SK-N-SH (cell line): ENCODE measurements at regions not wholly inside any gene's neighbourhood (a gene's known extent, or its start where the extent isn't known, plus 50 kb on each side); places are given as distances from the start of the nearest gene placed in this dataset.

Experiments used
- CTCF ChIA-PET: fragments of 300-600, 350-600 bp; formaldehyde crosslinking; extraction: SDS; loops from one replicate; lab custom pipeline; 2021; lab: Yijun Ruan, JAX
- POLR2A ChIA-PET: fragments of 350-600 bp; sonication (Branson Sonifier 250); formaldehyde crosslinking; extraction: SDS; loops from one replicate; lab custom pipeline; 2020; ENCODE audit warnings: antibody characterized with exemption, inconsistent platforms; lab: Yijun Ruan, JAX
- DNase-seq: peaks from one replicate; pipeline ENCODE4 v3.0.0; 2012
- H2AFZ ChIP-seq: fragments of 200-600 bp; sonication (generic); 2 replicates; pipeline ENCODE4 v1.8.1; 2016; ENCODE audit warnings: antibody characterized with exemption, mild to moderate bottlenecking, low read depth
- H3F3A ChIP-seq: fragments of 200-600 bp; sonication (generic); replicated peaks from 2 replicates; pipeline ENCODE3; 2016; ENCODE audit warnings: antibody characterized with exemption, mild to moderate bottlenecking; ENCODE audit not compliant: insufficient read depth
- H3K27ac ChIP-seq, 2 experiments: fragments of 200-500 bp in 1 of 2; fragments of 200-600 bp in 1 of 2; sonication (Bioruptor generic) in 1 of 2; sonication (generic), shearing (Covaris generic) in 1 of 2; 2 replicates each; pipeline versions ENCODE4 v1.5.1 to v1.6.1; 2014 to 2016; ENCODE audit warnings: low read depth in 2 of 2, inconsistent platforms in 1 of 2, low read length in 1 of 2, mild to moderate bottlenecking in 1 of 2, mixed read lengths in 1 of 2
- H3K27me3 ChIP-seq: fragments of 200-600 bp; sonication (generic), shearing (Covaris generic); 2 replicates; pipeline ENCODE4 v1.6.1; 2016; ENCODE audit warnings: mixed run types; ENCODE audit not compliant: insufficient read depth
- H3K36me3 ChIP-seq, 2 experiments: fragments of 200-500 bp in 1 of 2; fragments of 200-600 bp in 1 of 2; sonication (Bioruptor generic) in 1 of 2; sonication (generic) in 1 of 2; replicated peaks in 1 of 2; 2 replicates each; pipeline versions ENCODE3 to v1.5.1; 2014 to 2016; ENCODE audit warnings: low read length in 1 of 2, mild to moderate bottlenecking in 1 of 2; ENCODE audit not compliant: insufficient read depth in 2 of 2, control insufficient read depth in 1 of 2
- H3K4me1 ChIP-seq, 2 experiments: fragments of 200-500 bp in 1 of 2; fragments of 200-600 bp in 1 of 2; sonication (Bioruptor generic) in 1 of 2; sonication (generic), shearing (Covaris generic) in 1 of 2; 2 replicates each; pipeline versions ENCODE4 v1.5.1 to v1.6.1; 2014 to 2016; ENCODE audit warnings: low read depth in 1 of 2, low read length in 1 of 2, mixed run types in 1 of 2; ENCODE audit not compliant: insufficient read depth in 2 of 2, control insufficient read depth in 1 of 2
- H3K4me2 ChIP-seq: fragments of 200-600 bp; sonication (generic), shearing (Covaris generic); 2 replicates; pipeline ENCODE4 v1.6.1; 2017; ENCODE audit warnings: mixed run types
- H3K4me3 ChIP-seq, 2 experiments: fragments of 200-500 bp in 1 of 2; fragments of 200-600 bp in 1 of 2; sonication (Bioruptor generic) in 1 of 2; sonication (generic), shearing (Covaris generic) in 1 of 2; 2 replicates each; pipeline versions ENCODE4 v1.5.1 to v1.8.1; 2014 to 2016; ENCODE audit warnings: low read depth in 2 of 2, inconsistent platforms in 1 of 2, low read length in 1 of 2, mild to moderate bottlenecking in 1 of 2, mixed read lengths in 1 of 2, moderate library complexity in 1 of 2
- H3K79me2 ChIP-seq: fragments of 200-600 bp; sonication (generic); 2 replicates; pipeline ENCODE4 v1.8.1; 2017; ENCODE audit warnings: mild to moderate bottlenecking; ENCODE audit not compliant: insufficient read depth
- H3K9ac ChIP-seq: fragments of 200-600 bp; sonication (generic); 2 replicates; pipeline ENCODE4 v1.6.1; 2017; ENCODE audit warnings: mixed run types
- H3K9me2 ChIP-seq: fragments of 200-600 bp; sonication (generic); 2 replicates; pipeline ENCODE4 v1.6.1; 2017; ENCODE audit warnings: mixed run types
- H3K9me3 ChIP-seq: fragments of 200-600 bp; sonication (generic); 2 replicates; pipeline ENCODE4 v1.6.1; 2017; ENCODE audit warnings: mixed run types, mild to moderate bottlenecking, moderate library complexity
- H4K20me1 ChIP-seq: fragments of 200-600 bp; sonication (generic); 2 replicates; pipeline ENCODE4 v1.6.1; 2017; ENCODE audit warnings: mild to moderate bottlenecking, mixed run types; ENCODE audit not compliant: insufficient read depth
- ELF1 ChIP-seq: IDR thresholded peaks from 2 replicates; pipeline ENCODE4 v1.4.0; 2012
- EP300 ChIP-seq, 2 experiments: IDR thresholded peaks; 2 replicates each; pipeline versions ENCODE4 v1.4.0 to v1.6.1; 2012; ENCODE audit warnings: borderline replicate concordance in 1 of 2, low read depth in 1 of 2, low read length in 1 of 2
- FOXM1 ChIP-seq: IDR thresholded peaks from 2 replicates; pipeline ENCODE4 v1.4.0; 2012; ENCODE audit warnings: low read depth, mild to moderate bottlenecking
- GABPA ChIP-seq: IDR thresholded peaks from 2 replicates; pipeline ENCODE4 v1.4.0; 2012; ENCODE audit warnings: low read depth, mild to moderate bottlenecking
- GATA2 ChIP-seq: sonication (generic); formaldehyde crosslinking; IDR thresholded peaks from 2 replicates; pipeline ENCODE4 v1.5.0; 2020; ENCODE audit warnings: mild to moderate bottlenecking, missing genetic modification reagents
- IRF3 ChIP-seq: fragments of 150-350 bp; IDR thresholded peaks from 2 replicates; pipeline ENCODE4 v1.6.1; 2016; ENCODE audit warnings: mild to moderate bottlenecking, low read depth, low read length
- JUND ChIP-seq: IDR thresholded peaks from 2 replicates; pipeline ENCODE4 v1.4.0; 2012
- MEF2A ChIP-seq: IDR thresholded peaks from 2 replicates; pipeline ENCODE4 v1.4.0; 2012; ENCODE audit warnings: low read depth, borderline replicate concordance
- NFIC ChIP-seq: IDR thresholded peaks from 2 replicates; pipeline ENCODE4 v1.4.0; 2012; ENCODE audit warnings: borderline replicate concordance
- POLR2AphosphoS5 ChIP-seq: IDR thresholded peaks from 2 replicates; pipeline ENCODE4 v1.6.1; 2012; ENCODE audit warnings: low read depth, low read length
- RAD21 ChIP-seq: IDR thresholded peaks from 2 replicates; pipeline ENCODE4 v1.6.1; 2012; ENCODE audit warnings: mild to moderate bottlenecking, low read length
- RFX5 ChIP-seq: IDR thresholded peaks from 2 replicates; pipeline ENCODE4 v1.6.1; 2012; ENCODE audit warnings: mild to moderate bottlenecking, improper control_type of control experiment, low read length
- SIN3A ChIP-seq: IDR thresholded peaks from 2 replicates; pipeline ENCODE4 v1.6.1; 2012; ENCODE audit warnings: low read depth, mild to moderate bottlenecking, low read length, moderate library complexity, borderline replicate concordance
- SMC3 ChIP-seq: IDR thresholded peaks from 2 replicates; pipeline ENCODE4 v1.6.1; 2012; ENCODE audit warnings: low read depth, low read length, improper control_type of control experiment
- TAF1 ChIP-seq: IDR thresholded peaks from 2 replicates; pipeline ENCODE4 v1.6.1; 2012; ENCODE audit warnings: low read depth, mild to moderate bottlenecking, low read length, moderate library complexity, borderline replicate concordance
- USF2 ChIP-seq: fragments of 150-350 bp; IDR thresholded peaks from 2 replicates; pipeline ENCODE4 v1.6.1; 2017; ENCODE audit warnings: antibody characterized with exemption, low read length, low read depth, borderline replicate concordance
- YY1 ChIP-seq: IDR thresholded peaks from 2 replicates; pipeline ENCODE4 v1.4.0; 2012; ENCODE audit warnings: low read depth, mild to moderate bottlenecking
- WGBS: methylation state at CpG from one replicate; pipeline ENCODE4 v1.1.6; 2017; ENCODE audit warnings: low lambda C conversion rate; 5-methylcytosine and 5-hydroxymethylcytosine counted together
- TF ChIP-seq, protein P1 (sequence below): IDR thresholded peaks from 2 replicates; pipeline ENCODE4 v1.4.0; 2012; ENCODE audit warnings: low read depth, borderline replicate concordance
- TF ChIP-seq, protein P2 (sequence below): IDR thresholded peaks from 2 replicates; pipeline ENCODE4 v1.6.1; 2012; ENCODE audit warnings: mild to moderate bottlenecking, low read depth, low read length, moderate library complexity
- TF ChIP-seq, protein P3 (sequence below): fragments of 200-600 bp; sonication (generic); IDR thresholded peaks from 2 replicates; pipeline ENCODE4 v1.6.1; 2017; ENCODE audit warnings: antibody characterized with exemption, mild to moderate bottlenecking, moderate library complexity

GRCh38 chr2:81549646-81550045 is 1245.1 kb upstream of the LRRTM1 start:
- no peaks in the 10 kb centered on the region for H3F3A ChIP-seq
- POLR2A ChIA-PET, result no interaction called here
- no peak for TF ChIP-seq POLR2AphosphoS5
- TF ChIP-seq SIN3A, result no peak
- no peak for TF ChIP-seq SMC3
- TF ChIP-seq, protein P1, sequence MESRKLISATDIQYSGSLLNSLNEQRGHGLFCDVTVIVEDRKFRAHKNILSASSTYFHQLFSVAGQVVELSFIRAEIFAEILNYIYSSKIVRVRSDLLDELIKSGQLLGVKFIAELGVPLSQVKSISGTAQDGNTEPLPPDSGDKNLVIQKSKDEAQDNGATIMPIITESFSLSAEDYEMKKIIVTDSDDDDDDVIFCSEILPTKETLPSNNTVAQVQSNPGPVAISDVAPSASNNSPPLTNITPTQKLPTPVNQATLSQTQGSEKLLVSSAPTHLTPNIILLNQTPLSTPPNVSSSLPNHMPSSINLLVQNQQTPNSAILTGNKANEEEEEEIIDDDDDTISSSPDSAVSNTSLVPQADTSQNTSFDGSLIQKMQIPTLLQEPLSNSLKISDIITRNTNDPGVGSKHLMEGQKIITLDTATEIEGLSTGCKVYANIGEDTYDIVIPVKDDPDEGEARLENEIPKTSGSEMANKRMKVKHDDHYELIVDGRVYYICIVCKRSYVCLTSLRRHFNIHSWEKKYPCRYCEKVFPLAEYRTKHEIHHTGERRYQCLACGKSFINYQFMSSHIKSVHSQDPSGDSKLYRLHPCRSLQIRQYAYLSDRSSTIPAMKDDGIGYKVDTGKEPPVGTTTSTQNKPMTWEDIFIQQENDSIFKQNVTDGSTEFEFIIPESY, result no peak
- TF ChIP-seq USF2, result no peak
- no peak for TF ChIP-seq ELF1
- TF ChIP-seq RAD21, result no peak
- TF ChIP-seq GABPA, result no peak
- TF ChIP-seq GATA2 (CRISPR knock-in tag), result no peak
- TF ChIP-seq RFX5, result no peak
- TF ChIP-seq FOXM1, result no peak
- TF ChIP-seq JUND, result no peak
- no peak for TF ChIP-seq NFIC
- TF ChIP-seq MEF2A, result no peak
- TF ChIP-seq YY1, result no peak
- no peak for TF ChIP-seq IRF3
- no peak for TF ChIP-seq EP300 (IDR thresholded peaks at IDR 0.05; ENCODE audit: borderline replicate concordance in 1 of 2, low read depth in 1 of 2, low read length in 1 of 2)
- TF ChIP-seq, protein P2, sequence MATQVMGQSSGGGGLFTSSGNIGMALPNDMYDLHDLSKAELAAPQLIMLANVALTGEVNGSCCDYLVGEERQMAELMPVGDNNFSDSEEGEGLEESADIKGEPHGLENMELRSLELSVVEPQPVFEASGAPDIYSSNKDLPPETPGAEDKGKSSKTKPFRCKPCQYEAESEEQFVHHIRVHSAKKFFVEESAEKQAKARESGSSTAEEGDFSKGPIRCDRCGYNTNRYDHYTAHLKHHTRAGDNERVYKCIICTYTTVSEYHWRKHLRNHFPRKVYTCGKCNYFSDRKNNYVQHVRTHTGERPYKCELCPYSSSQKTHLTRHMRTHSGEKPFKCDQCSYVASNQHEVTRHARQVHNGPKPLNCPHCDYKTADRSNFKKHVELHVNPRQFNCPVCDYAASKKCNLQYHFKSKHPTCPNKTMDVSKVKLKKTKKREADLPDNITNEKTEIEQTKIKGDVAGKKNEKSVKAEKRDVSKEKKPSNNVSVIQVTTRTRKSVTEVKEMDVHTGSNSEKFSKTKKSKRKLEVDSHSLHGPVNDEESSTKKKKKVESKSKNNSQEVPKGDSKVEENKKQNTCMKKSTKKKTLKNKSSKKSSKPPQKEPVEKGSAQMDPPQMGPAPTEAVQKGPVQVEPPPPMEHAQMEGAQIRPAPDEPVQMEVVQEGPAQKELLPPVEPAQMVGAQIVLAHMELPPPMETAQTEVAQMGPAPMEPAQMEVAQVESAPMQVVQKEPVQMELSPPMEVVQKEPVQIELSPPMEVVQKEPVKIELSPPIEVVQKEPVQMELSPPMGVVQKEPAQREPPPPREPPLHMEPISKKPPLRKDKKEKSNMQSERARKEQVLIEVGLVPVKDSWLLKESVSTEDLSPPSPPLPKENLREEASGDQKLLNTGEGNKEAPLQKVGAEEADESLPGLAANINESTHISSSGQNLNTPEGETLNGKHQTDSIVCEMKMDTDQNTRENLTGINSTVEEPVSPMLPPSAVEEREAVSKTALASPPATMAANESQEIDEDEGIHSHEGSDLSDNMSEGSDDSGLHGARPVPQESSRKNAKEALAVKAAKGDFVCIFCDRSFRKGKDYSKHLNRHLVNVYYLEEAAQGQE, result no peak
- no peak for TF ChIP-seq TAF1
- TF ChIP-seq, protein P3, sequence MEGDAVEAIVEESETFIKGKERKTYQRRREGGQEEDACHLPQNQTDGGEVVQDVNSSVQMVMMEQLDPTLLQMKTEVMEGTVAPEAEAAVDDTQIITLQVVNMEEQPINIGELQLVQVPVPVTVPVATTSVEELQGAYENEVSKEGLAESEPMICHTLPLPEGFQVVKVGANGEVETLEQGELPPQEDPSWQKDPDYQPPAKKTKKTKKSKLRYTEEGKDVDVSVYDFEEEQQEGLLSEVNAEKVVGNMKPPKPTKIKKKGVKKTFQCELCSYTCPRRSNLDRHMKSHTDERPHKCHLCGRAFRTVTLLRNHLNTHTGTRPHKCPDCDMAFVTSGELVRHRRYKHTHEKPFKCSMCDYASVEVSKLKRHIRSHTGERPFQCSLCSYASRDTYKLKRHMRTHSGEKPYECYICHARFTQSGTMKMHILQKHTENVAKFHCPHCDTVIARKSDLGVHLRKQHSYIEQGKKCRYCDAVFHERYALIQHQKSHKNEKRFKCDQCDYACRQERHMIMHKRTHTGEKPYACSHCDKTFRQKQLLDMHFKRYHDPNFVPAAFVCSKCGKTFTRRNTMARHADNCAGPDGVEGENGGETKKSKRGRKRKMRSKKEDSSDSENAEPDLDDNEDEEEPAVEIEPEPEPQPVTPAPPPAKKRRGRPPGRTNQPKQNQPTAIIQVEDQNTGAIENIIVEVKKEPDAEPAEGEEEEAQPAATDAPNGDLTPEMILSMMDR, result no peak
- no peaks in the 10 kb centered on the region for H3K9me2 ChIP-seq
- no peak overlapping the region for H3K9ac ChIP-seq
- no peaks in the 10 kb centered on the region for H3K27me3 ChIP-seq
- H3K4me1 ChIP-seq, result no peaks in the 10 kb centered on the region
- CTCF ChIA-PET, result no interaction called here
- H3K27ac ChIP-seq, result no peak overlapping the region
- no peaks in the 10 kb centered on the region for H3K36me3 ChIP-seq
- no peak overlapping the region for H3K4me2 ChIP-seq
- 2% methylated on average over 5 of the region's 5 CpGs for WGBS
- H4K20me1 ChIP-seq, result no peaks in the 10 kb centered on the region
- DNase-seq, result no peak
- H3K9me3 ChIP-seq, result no peaks in the 10 kb centered on the region
- no peak overlapping the region for H3K4me3 ChIP-seq
- no peak overlapping the region for H2AFZ ChIP-seq
- H3K79me2 ChIP-seq, result no peaks in the 10 kb centered on the region
